ENCODE measurements at regions not wholly inside any gene's neighbourhood (a gene's known extent, or its start where the extent isn't known, plus 50 kb on each side); places are given as distances from the start of the nearest gene placed in this dataset.

DNA sequence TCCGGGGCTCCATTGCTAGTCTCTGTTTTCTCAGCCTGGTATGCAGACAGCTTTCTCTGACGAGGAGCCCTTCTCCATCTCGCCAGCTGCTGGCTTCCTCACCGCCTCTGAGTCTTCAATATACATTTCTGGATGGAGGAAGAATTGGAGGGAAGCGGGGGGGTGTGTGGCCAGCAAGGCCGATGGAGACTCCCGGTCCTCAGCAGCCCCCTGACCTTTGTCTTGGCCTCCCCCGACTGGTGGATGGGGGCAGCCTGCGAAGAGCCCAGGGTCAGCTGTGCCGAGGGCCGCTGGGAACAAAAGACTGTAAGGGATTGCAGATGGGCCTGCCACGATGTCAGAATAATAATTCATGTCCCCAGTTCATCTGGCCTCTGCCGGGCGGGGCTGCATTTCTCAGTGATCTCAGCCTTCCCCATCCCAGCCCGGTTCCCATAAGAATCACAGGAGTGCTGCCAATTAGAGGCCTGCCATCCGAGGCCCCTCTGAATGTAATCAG is 54.3 kb upstream of the STX16 start:
- H3K79me2 ChIP-seq (ENCODE audit: control insufficient read depth, insufficient read depth, low read length) = no peaks in the 10 kb centered on the region
- DNase-seq (ENCODE audit: low read depth, low spot score) (no peak), FAIRE-seq (no peak)
- dilution Hi-C loops (cut with MboI; ENCODE audit: extremely low pct_ligation_motif_present, low sequenced_read_pairs) = no loop called here
- H3K4me1 ChIP-seq (ENCODE audit: control insufficient read depth, extremely low read depth, insufficient read depth, low read length) = no peaks in the 10 kb centered on the region
- H3K27me3 ChIP-seq (ENCODE audit: control insufficient read depth, extremely low read depth, insufficient read depth, low read length) = peaks cover 50% of the 10 kb centered on the region
- H3K4me2 ChIP-seq (ENCODE audit: control insufficient read depth, extremely low read depth, insufficient read depth, low read depth, low read length) = no peak overlapping the region
- H3K27ac ChIP-seq (ENCODE audit: control insufficient read depth, insufficient read depth, low read length) = no peak overlapping the region
- no peaks in the 10 kb centered on the region for H3K36me3 ChIP-seq (ENCODE audit: control insufficient read depth in 2 of 2, extremely low read depth in 1 of 2, insufficient read depth in 2 of 2, low read length in 2 of 2)
- no peaks in the 10 kb centered on the region for H3K9me1 ChIP-seq (ENCODE audit: control insufficient read depth, extremely low read depth, insufficient read depth, low read length)
- H2AFZ ChIP-seq (ENCODE audit: control insufficient read depth, low read length) = no peak overlapping the region
- no peaks in the 10 kb centered on the region for H3K9me3 ChIP-seq (ENCODE audit: control insufficient read depth, low read depth, low read length)
- TF ChIP-seq EZH2 (IDR thresholded peaks at IDR 0.05; ENCODE audit: low read length) = no peak
- TF ChIP-seq, protein P1, sequence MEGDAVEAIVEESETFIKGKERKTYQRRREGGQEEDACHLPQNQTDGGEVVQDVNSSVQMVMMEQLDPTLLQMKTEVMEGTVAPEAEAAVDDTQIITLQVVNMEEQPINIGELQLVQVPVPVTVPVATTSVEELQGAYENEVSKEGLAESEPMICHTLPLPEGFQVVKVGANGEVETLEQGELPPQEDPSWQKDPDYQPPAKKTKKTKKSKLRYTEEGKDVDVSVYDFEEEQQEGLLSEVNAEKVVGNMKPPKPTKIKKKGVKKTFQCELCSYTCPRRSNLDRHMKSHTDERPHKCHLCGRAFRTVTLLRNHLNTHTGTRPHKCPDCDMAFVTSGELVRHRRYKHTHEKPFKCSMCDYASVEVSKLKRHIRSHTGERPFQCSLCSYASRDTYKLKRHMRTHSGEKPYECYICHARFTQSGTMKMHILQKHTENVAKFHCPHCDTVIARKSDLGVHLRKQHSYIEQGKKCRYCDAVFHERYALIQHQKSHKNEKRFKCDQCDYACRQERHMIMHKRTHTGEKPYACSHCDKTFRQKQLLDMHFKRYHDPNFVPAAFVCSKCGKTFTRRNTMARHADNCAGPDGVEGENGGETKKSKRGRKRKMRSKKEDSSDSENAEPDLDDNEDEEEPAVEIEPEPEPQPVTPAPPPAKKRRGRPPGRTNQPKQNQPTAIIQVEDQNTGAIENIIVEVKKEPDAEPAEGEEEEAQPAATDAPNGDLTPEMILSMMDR (optimal IDR thresholded peaks at IDR 0.05 in 1 of 3, IDR thresholded peaks at IDR 0.05 in 1 of 3, conservative IDR thresholded peaks at IDR 0.05 in 1 of 3; ENCODE audit: extremely low read depth in 1 of 3, insufficient read depth in 2 of 3, low read length in 3 of 3) = no peak
- H4K20me1 ChIP-seq (ENCODE audit: control insufficient read depth, extremely low read depth, insufficient read depth, low read length) = no peaks in the 10 kb centered on the region
- H3K9ac ChIP-seq (ENCODE audit: control insufficient read depth, extremely low read depth, insufficient read depth, low read length) = no peak overlapping the region
- no peak overlapping the region for H3K4me3 ChIP-seq (ENCODE audit: control insufficient read depth in 2 of 3, extremely low read depth in 1 of 3, insufficient read depth in 2 of 3, low read depth in 1 of 3, low read length in 3 of 3)

DNA sequence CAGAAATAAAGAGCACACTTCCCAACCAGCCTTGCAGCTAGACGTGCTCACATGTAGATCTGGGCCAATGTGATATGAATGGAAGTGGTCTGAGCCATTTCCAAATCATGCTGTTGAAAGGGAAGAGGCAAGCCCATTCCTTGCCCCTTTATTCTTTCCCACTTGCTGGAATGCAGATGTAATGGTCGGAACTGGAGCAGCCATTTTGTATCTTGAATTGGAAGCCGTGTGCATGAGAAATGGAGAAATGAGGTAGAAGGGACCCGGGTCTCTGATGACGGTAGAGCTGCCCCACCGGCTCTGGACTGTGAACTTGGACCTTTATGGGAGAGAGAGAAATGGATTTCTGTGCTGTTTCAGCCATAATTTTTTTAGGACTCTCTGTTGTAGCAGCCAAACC is 54.8 kb upstream of the STX16 start:
- Histone ChIP-seq H3K27me3 (ENCODE audit: control insufficient read depth, extremely low read depth, insufficient read depth, low read length) (peaks cover 52% of the 10 kb centered on the region), H3K9me1 (ENCODE audit: control insufficient read depth, extremely low read depth, insufficient read depth, low read length) (no peaks in the 10 kb centered on the region), H3K9ac (ENCODE audit: control insufficient read depth, extremely low read depth, insufficient read depth, low read length) (no peak overlapping the region), H3K9me3 (ENCODE audit: control insufficient read depth, low read depth, low read length) (no peaks in the 10 kb centered on the region), H4K20me1 (ENCODE audit: control insufficient read depth, extremely low read depth, insufficient read depth, low read length) (no peaks in the 10 kb centered on the region), H3K27ac (ENCODE audit: control insufficient read depth, insufficient read depth, low read length) (no peak overlapping the region), H3K79me2 (ENCODE audit: control insufficient read depth, insufficient read depth, low read length) (no peaks in the 10 kb centered on the region), H3K4me1 (ENCODE audit: control insufficient read depth, extremely low read depth, insufficient read depth, low read length) (no peaks in the 10 kb centered on the region), H3K36me3 (ENCODE audit: control insufficient read depth in 2 of 2, extremely low read depth in 1 of 2, insufficient read depth in 2 of 2, low read length in 2 of 2) (no peaks in the 10 kb centered on the region), H3K4me2 (ENCODE audit: control insufficient read depth, extremely low read depth, insufficient read depth, low read depth, low read length) (no peak overlapping the region), H2AFZ (ENCODE audit: control insufficient read depth, low read length) (no peak overlapping the region), H3K4me3 (ENCODE audit: control insufficient read depth in 2 of 3, extremely low read depth in 1 of 3, insufficient read depth in 2 of 3, low read depth in 1 of 3, low read length in 3 of 3) (no peak overlapping the region)
- DNase-seq (ENCODE audit: low read depth, low spot score) (no peak), FAIRE-seq (no peak)
- TF ChIP-seq, protein P1 (optimal IDR thresholded peaks at IDR 0.05 in 1 of 3, IDR thresholded peaks at IDR 0.05 in 1 of 3, conservative IDR thresholded peaks at IDR 0.05 in 1 of 3; ENCODE audit: extremely low read depth in 1 of 3, insufficient read depth in 2 of 3, low read length in 3 of 3) = no peak
- no peak for TF ChIP-seq EZH2 (IDR thresholded peaks at IDR 0.05; ENCODE audit: low read length)
- dilution Hi-C loops (cut with MboI; ENCODE audit: extremely low pct_ligation_motif_present, low sequenced_read_pairs) = no loop called here

Measured in keratinocyte (primary cell).